IPS-20b (cell line): ENCODE measurements at regions not wholly inside any gene's neighbourhood (a gene's known extent, or its start where the extent isn't known, plus 50 kb on each side); places are given as distances from the start of the nearest gene placed in this dataset.

Experiments
- H3K27ac ChIP-seq: one replicate; pipeline ENCODE4 v1.5.1; 2013; ENCODE audit warnings: low read length
- H3K27me3 ChIP-seq: 2 replicates; pipeline ENCODE4 v1.6.1; 2013; ENCODE audit warnings: mild to moderate bottlenecking, low read length, inconsistent platforms; ENCODE audit not compliant: insufficient read depth
- H3K36me3 ChIP-seq: 2 replicates; pipeline ENCODE4 v1.6.1; 2013; ENCODE audit warnings: low read depth, mild to moderate bottlenecking, inconsistent platforms, low read length, moderate library complexity; ENCODE audit not compliant: insufficient read depth
- H3K4me1 ChIP-seq: 2 replicates; pipeline ENCODE4 v1.6.1; 2013; ENCODE audit warnings: mild to moderate bottlenecking, control low read depth, inconsistent platforms, low read length, moderate library complexity; ENCODE audit not compliant: insufficient read depth
- H3K4me3 ChIP-seq: 2 replicates; pipeline ENCODE4 v1.5.1; 2013; ENCODE audit warnings: mild to moderate bottlenecking, low read length, inconsistent platforms
- H3K9ac ChIP-seq: 2 replicates; pipeline ENCODE4 v1.6.1; 2013; ENCODE audit warnings: low read depth, mild to moderate bottlenecking, inconsistent platforms, low read length, moderate library complexity
- H3K9me3 ChIP-seq: 2 replicates; pipeline ENCODE4 v1.6.1; 2013; ENCODE audit warnings: mild to moderate bottlenecking, low read depth, low read length, inconsistent platforms; ENCODE audit not compliant: insufficient read depth

GRCh38 chr10:28250782-28251181, 52.1 kb downstream of the MPP7 start:
- H3K4me1 ChIP-seq: no peaks in the 10 kb centered on the region
- H3K27me3 ChIP-seq: no peaks in the 10 kb centered on the region
- H3K4me3 ChIP-seq: no peak overlapping the region

GRCh38 chr10:28250358-28250757, 52.5 kb downstream of the MPP7 start:
- H3K4me3 ChIP-seq: no peak overlapping the region
- H3K4me1 ChIP-seq: no peaks in the 10 kb centered on the region
- H3K27me3 ChIP-seq: no peaks in the 10 kb centered on the region
- H3K9me3 ChIP-seq: no peaks in the 10 kb centered on the region
- no peak overlapping the region for H3K9ac ChIP-seq
- H3K36me3 ChIP-seq: no peaks in the 10 kb centered on the region
- H3K27ac ChIP-seq: no peak overlapping the region

More at GRCh38 chr10:28250782-28251181, 52.1 kb downstream of the MPP7 start:
- no peaks in the 10 kb centered on the region for H3K9me3 ChIP-seq
- H3K27ac ChIP-seq: no peak overlapping the region
- H3K9ac ChIP-seq: no peak overlapping the region
- H3K36me3 ChIP-seq: no peaks in the 10 kb centered on the region

GRCh38 chr10:28249512-28249911, 53.4 kb downstream of the MPP7 start:
- Histone ChIP-seq H3K9ac (no peak overlapping the region), H3K27me3 (no peaks in the 10 kb centered on the region), H3K27ac (no peak overlapping the region), H3K4me3 (no peak overlapping the region), H3K4me1 (no peaks in the 10 kb centered on the region), H3K9me3 (no peaks in the 10 kb centered on the region), H3K36me3 (no peaks in the 10 kb centered on the region)

- Histone ChIP-seq H3K9me3 (no peaks in the 10 kb centered on the region), H3K9ac (no peak overlapping the region), H3K36me3 (no peaks in the 10 kb centered on the region), H3K4me1 (no peaks in the 10 kb centered on the region), H3K4me3 (no peak overlapping the region), H3K27me3 (no peaks in the 10 kb centered on the region), H3K27ac (no peak overlapping the region)
Measured at GRCh38 chr10:28248092-28248491, 54.8 kb downstream of the MPP7 start.

- H3K4me1 ChIP-seq: no peaks in the 10 kb centered on the region
- no peak overlapping the region for H3K27ac ChIP-seq
- no peaks in the 10 kb centered on the region for H3K9me3 ChIP-seq
- no peak overlapping the region for H3K9ac ChIP-seq
- H3K4me3 ChIP-seq: no peak overlapping the region
- H3K36me3 ChIP-seq: no peaks in the 10 kb centered on the region
- H3K27me3 ChIP-seq: no peaks in the 10 kb centered on the region
Measured at GRCh38 chr10:28246023-28246422, 56.8 kb downstream of the MPP7 start.

GRCh38 chr10:28243923-28244322, 58.9 kb downstream of the MPP7 start:
- no peaks in the 10 kb centered on the region for H3K9me3 ChIP-seq
- no peaks in the 10 kb centered on the region for H3K27me3 ChIP-seq
- H3K36me3 ChIP-seq: no peaks in the 10 kb centered on the region
- no peak overlapping the region for H3K4me3 ChIP-seq
- no peaks in the 10 kb centered on the region for H3K4me1 ChIP-seq
- H3K9ac ChIP-seq: no peak overlapping the region
- H3K27ac ChIP-seq: no peak overlapping the region

GRCh38 chr10:28242555-28243204, 60.2 kb downstream of the MPP7 start:
- Histone ChIP-seq H3K27ac (no peak overlapping the region), H3K9me3 (no peaks in the 10 kb centered on the region), H3K9ac (no peak overlapping the region), H3K4me1 (no peaks in the 10 kb centered on the region), H3K4me3 (no peak overlapping the region), H3K36me3 (no peaks in the 10 kb centered on the region), H3K27me3 (no peaks in the 10 kb centered on the region)

- Histone ChIP-seq H3K36me3 (no peaks in the 10 kb centered on the region), H3K9ac (no peak overlapping the region), H3K27me3 (no peaks in the 10 kb centered on the region), H3K4me1 (no peaks in the 10 kb centered on the region), H3K27ac (no peak overlapping the region), H3K4me3 (no peak overlapping the region), H3K9me3 (no peaks in the 10 kb centered on the region)
Measured at GRCh38 chr10:28241741-28242399, 61.0 kb downstream of the MPP7 start.

GRCh38 chr10:28240400-28240799, 62.5 kb downstream of the MPP7 start:
- no peak overlapping the region for H3K4me3 ChIP-seq
- no peaks in the 10 kb centered on the region for H3K4me1 ChIP-seq
- H3K9me3 ChIP-seq: no peaks in the 10 kb centered on the region
- H3K27ac ChIP-seq: no peak overlapping the region
- H3K36me3 ChIP-seq: no peaks in the 10 kb centered on the region
- H3K9ac ChIP-seq: no peak overlapping the region
- no peaks in the 10 kb centered on the region for H3K27me3 ChIP-seq

- Histone ChIP-seq H3K9ac (no peak overlapping the region), H3K4me1 (no peaks in the 10 kb centered on the region), H3K27ac (no peak overlapping the region), H3K36me3 (no peaks in the 10 kb centered on the region), H3K27me3 (no peaks in the 10 kb centered on the region), H3K9me3 (no peaks in the 10 kb centered on the region), H3K4me3 (no peak overlapping the region)
Measured at GRCh38 chr10:28236591-28236990, 66.3 kb downstream of the MPP7 start.

GRCh38 chr10:28220811-28221210, 82.1 kb downstream of the MPP7 start:
- H3K4me1 ChIP-seq: peaks cover 8% of the 10 kb centered on the region; the same call in 1 of the 2 replicates
- no peaks in the 10 kb centered on the region for H3K9me3 ChIP-seq
- H3K9ac ChIP-seq: no peak overlapping the region
- no peaks in the 10 kb centered on the region for H3K27me3 ChIP-seq
- no peak overlapping the region for H3K4me3 ChIP-seq
- H3K36me3 ChIP-seq: no peaks in the 10 kb centered on the region
- no peak overlapping the region for H3K27ac ChIP-seq

- peaks cover 16% of the 10 kb centered on the region for H3K4me1 ChIP-seq
Measured at GRCh38 chr10:28219251-28219650, 83.6 kb downstream of the MPP7 start.

More at GRCh38 chr10:28219251-28219650, 83.6 kb downstream of the MPP7 start:
- no peaks in the 10 kb centered on the region for H3K36me3 ChIP-seq
- no peak overlapping the region for H3K27ac ChIP-seq
- H3K27me3 ChIP-seq: no peaks in the 10 kb centered on the region
- no peak overlapping the region for H3K4me3 ChIP-seq
- H3K9me3 ChIP-seq: no peaks in the 10 kb centered on the region
- no peak overlapping the region for H3K9ac ChIP-seq
